Inflammatory macrophage treated with lipopolysaccharide for 1 hour (primary cell): ENCODE measurements at regions not wholly inside any gene's neighbourhood (a gene's known extent, or its start where the extent isn't known, plus 50 kb on each side); places are given as distances from the start of the nearest gene placed in this dataset.

Source experiments
- DNase-seq, 2 donors: peaks; one replicate each; pipeline ENCODE4 v3.0.0-alpha.2; 2020 to 2022

DNA sequence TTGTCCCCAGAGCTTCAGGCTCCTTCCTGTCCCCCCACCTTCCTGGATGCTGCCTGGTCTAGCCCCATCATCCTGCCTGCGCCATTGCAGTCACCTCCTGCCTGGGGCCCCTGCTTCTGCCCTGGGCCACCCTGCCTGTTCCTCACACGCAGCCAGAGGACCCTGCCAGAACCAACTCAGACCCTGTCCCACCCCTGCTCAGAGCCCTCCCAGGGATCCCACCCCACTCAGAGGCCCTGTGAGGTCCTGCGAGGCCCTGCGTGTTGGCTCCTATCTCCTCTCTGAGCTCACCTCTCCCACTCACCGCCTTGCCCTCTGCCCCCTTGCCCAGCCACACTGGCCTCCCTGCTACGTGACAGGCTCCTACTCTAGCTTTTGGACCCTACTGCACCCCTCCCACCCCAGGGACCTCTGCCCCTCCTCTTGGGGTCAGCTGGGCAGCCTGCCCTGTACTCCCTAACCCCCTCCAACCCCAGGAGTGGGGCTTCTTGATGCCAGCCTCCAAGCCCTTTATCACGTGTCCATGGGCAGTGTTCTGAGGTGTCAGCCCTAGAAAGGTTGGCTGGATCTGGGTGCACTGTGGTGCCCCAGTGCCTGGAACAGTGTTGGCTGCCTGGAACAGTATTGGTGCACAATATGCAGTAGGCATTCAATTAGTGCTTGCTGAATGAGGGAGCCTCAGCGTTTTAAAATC lies 68.3 kb downstream of the CEBPB start:
- DNase-seq: no peak

DNA sequence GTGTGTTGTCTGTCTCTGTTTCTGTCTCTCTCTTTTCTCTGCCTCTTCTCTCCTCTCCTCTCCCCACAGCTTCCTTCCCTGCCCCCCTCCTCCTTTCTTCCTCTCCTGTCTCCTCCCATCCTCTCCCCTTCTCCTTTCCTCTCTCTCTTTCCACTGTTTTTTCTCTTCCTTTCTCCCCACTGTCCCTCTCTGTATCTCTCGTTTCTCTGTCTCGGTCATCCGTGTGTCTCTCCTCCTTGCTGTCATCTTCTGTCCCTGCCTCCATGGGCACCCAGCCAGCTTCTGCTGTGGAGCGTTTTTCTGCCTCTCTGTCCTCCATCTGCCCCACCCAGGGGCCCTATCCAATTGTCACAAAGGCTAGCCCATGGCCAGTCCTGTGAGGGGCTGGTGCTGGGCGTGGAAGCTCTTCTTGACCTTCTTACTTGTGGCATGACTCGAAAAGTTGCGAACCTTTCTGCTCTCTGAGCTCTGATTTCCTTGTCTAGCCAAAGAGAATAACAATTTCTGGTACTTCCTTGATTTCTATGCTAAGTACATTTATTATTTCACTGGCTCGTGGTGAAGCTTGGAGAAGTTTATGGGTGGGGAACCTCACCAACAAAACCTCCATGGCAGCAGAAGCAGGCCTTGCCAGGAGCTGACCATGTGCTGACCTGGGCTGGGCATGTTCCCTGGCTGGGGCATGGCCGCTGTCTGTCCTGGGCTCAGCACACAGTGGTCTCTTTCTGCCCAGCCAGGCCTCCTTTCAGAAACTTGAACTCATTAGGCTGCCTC lies 69.3 kb downstream of the CEBPB start:
- peak; percentile 41 to 44 for DNase-seq

DNA sequence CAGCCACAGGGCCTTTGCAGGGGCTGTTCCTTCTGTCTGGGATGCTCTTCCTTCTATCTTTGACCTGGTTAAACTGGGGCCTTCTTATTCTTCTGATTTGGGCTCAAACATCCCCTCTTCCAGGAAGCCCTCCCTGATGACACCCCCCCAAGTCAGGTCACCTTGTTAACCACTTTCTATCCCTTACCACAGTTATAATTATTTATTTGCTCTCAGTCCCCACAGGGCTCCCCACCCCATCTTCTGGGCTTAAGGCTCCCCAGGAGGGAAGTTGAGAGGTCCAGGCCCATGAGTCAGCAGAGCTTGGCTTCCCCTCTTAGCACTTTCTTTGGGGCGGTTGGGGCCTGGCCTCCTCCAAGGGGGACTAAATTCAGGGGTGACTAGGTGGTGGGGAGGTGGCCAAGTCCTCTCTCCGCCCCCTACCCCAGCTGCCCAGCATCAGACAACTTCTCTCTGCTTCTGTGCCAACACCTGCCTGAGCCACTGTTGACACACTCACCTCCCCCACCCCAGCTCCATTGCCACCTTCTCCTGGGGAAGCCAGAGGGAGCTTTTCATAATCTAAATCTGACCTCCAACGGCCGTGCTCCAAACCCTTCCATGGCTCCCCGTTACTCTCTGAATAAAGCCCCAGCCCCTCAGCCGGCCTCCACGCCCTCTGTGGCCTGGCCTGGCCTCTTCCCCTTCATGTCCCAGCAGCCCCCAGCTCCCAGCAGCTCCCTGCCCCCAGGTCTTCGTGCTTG lies 70.0 kb downstream of the CEBPB start:
- peak; percentile 58 to 60 for DNase-seq

DNA sequence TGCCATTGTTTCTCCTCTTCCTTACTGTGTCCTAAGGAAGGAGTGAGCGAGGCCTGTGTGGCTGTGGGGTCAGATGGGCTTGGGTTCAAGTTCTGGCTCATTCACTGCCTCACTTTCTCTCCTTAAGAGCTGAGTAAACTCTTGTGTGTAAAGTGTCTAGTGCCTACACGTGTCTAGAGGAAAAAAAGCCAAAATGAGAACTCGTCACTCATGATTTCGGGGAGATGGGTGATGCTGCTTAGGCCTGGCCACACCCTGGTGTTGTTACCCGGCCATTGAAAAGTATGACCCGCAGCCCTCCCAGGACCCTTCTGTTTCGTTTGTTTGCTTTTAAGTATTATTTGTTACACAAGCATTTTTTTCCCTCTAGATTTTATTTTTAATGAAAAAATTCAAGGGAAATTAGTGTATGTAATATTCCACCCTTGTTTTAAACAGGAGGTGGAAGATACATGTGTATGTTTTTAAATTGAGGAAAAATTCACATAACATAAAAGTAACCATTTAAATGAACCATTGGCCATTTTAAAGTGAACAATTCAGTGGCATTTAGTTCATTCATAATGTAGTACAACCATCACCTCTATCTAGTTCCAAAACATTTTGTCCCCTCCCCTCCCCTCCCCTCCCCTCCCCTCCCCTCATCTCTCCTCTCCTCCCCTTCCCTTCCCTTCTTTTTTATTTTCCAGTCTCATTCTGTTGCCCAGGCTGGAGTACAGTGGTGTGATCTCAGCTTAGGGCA lies 71.0 kb downstream of the CEBPB start:
- DNase-seq: peak in 1 of 2 donors; percentile 46

DNA sequence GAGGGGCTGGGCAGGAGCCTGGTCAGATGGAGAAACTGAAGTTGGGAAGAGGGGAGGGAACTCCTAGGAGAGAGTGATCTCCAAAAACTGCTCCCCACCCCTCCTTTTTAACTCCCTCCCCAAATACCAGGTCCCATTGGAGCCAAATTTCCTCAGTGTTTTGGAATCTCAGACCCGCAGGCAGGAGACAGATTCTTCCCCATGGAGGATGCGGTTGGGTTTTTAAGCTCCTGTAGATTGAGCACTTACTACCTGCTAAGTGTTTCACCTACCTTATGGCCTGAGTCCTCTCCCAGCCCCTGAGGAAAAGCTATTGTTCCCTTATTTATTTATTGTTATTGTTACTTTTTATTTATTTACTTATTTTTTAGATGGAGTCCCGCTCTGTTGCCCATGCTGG lies 73.2 kb downstream of the CEBPB start:
- no peak for DNase-seq

DNA sequence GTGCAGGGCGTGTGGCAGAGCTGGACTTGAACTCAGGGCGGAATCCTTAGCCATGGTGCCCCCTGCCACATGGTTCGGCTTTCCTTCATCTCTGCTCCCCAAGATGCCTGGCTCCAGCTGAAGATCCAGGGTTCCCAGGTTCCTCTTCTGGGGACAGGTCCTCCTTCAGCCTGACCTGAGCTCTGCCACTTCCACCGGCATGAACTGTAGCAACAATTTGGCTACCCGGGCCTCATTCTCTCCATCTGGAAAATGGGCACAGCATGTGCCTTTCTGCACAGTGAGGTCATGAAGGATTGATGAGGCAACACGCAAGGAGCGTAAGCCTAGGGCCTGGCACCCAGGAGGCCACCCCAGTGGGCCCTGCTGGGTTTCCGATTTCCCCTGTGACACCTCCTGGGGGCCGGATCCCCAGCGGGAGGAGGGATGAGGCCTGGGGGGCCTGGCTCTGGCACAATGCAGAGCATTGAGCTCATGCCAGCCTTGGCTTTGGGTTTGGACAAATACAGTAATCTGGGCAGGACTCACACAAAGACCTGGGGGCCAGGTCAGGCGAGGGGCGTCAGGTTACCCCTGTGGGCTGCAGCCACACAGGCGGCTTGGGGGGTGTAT lies 74.0 kb downstream of the CEBPB start:
- DNase-seq: no peak

DNA sequence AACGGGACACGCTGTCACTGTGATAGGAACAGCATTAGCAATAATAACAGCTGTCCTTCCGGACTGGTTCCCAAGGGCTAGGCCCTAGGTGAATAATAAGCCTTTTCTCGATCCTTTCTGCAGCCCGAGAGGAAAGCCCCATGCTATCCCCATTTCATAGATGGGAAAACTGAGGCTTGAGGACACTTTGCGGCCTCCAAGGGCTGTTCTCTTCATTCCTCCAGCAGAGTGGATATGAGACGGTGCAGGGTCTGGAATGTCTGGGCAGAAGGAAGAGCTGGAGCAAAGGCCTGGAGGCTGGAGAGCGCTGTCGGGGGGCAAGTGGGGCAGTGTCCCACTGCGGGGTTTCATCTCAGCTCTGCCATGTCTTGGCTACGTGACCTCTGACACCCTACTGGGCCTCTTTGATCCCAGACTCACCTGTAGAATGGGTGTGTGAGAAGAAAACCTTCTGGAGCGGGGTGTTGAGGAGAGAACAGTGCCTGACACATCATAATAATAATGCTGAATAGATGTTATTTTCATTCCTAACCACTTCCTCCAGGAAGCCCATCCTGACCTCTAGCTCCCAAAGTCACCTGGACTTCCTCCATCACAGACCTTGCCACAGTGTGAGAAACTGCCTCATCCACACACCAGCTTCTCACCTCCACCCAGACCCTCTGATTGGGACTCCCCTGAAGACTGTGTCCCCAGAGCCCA lies 74.8 kb downstream of the CEBPB start:
- no peak for DNase-seq

DNA sequence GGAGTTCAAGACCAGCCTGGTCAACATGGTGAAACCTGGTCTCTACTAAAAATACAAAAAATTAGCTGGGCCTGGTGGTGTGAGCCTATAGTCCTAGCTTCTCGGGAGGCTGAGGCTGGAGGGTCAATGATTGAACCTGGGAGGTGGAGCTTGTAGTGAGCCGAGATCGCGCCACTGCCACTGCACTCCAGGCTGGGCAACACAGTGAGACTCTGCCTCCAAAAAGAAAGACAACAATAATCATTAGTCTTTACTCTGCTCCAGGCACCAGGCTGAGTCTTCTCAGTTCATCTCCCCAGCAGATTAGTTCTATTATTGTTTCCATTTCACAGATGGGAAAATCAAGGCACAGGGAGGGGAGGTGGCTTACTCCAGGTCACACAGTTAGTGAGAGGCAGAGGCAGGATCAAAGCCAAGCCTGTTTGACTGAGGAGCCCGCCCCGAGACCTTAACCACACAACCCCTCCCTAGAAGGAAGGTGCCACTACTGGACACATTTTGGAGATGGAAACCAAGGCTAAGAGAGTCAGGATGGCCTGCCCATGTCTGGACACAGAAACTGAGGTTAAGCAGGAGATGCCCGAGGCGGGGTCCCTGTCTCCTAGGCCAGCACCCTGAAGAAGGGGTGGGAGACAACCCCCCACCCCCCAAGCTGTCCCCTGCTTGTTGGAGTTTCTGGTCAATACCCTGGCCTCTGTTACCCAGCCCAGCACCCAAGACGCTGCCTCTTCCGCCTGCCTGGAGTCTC lies 75.8 kb downstream of the CEBPB start:
- DNase-seq: no peak

DNA sequence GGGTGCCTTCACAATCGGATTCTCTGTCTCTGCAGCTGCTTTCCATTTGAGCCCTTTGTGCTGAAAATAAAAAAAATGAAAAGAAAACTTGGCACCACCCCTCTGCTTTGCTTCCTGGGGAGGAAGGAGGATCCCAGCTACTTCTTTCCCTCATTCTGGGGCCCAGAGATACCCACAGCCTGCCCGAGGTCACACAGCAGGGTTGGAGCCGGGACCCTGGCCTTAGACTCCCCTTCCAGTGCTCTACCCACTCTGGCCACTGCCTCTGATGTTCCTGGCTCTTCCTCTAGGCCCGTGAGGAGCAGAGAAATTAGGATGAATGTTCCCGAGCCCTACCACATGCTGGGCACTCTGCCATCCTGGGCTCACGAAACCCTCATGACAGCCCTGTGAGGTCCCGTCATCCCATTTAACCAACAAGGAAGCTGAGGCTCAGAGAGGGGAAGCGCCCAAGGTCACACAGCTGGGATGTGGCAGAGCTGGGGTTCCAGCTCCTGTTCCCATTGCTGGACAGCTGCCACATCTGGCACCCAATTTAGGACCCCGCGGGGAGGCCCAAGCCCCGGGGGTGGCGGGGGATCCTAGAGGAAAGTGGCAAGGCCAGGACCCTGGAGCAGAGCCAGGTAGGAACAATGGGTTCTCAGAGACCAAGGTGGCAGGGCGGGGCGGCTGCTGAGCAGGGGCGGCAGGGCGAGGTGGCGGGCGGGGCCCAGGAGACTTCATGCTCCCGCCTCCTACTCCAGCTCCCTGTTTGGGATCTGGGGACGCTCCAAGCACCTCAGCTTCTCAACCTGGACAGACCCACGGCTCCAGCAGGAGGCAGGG lies 76.6 kb downstream of the CEBPB start:
- peak; percentile 73 to 93 for DNase-seq

DNA sequence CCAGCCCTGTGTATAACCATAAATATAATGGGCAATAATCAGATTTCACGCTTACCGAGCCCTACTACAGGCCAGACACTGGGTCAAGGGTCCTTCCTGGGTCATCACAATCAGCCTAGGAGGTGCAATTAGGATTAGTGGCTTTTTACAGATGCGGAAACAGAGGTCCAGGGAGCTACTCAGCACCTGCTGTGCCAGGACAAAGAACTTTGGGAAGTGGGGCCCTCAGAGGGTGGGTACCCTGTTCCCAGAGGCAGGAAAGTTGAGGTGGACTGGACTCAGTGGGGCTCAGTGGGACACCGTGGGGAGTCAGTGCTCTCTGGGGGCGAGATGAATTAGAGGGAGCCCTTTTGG lies 77.2 kb downstream of the CEBPB start:
- DNase-seq: no peak

DNA sequence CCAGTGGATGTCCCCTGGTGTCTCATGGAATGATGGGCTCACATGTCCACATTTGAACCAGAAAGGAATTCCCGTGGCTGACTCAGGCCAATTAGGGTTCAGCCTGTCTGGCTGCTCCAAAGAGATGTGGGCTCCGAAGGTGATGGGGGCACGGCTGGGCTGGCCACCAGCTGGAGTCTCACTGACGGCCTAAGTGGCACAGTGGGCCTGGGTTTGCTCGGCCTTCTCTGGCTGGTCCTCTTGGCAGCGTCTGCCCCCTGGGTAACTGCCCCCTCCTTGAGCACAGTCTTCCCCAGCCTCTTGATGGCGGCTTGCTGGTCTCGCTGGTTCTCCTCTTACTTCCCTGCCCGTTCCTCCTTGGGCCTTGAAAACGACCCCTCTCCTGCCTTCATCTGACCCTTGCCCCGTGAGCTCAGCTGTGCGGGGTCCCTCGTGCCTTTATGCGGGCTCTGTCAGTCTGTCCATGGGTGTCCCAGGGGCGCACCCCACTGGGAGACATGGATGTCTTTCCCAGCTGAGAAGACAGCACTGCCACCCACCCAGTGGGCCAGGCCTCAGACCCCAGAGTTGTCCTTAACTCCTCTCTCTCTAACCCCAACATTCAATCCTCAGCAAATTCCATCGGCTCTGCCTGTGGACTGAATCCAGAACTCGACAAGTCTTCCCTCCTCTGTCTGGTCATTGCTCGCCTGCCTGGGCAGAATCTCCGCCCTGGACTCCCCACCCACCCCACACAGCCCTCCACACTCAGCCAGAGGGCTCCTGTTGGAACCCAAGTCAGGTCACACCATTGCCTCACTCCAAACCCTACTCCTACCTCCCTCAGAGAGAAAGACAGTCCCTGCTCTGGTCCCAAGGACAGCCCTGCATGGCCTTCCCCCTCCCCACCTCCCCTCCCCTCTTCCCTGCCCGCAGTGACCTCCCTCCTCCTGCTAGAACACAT lies 78.7 kb downstream of the CEBPB start:
- peak; percentile 45 to 83 for DNase-seq

DNA sequence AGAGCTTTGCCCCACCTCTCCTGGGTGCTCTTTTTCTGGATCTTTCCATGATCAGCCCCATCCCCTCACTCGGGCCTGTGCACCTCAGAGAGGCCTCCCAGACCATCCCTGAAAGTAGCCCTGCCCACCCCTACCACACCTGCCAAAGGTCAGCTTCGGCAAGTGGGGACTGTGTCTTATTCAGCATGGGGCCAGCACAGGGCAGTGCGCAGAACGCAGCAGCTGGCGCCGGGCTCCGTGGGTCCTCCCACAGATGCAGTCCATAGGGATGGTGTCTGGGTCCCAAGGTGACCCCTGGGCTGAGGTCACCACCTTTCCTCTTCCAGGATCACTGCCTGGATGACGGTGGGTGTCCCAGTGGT lies 79.4 kb downstream of the CEBPB start:
- DNase-seq: no peak

DNA sequence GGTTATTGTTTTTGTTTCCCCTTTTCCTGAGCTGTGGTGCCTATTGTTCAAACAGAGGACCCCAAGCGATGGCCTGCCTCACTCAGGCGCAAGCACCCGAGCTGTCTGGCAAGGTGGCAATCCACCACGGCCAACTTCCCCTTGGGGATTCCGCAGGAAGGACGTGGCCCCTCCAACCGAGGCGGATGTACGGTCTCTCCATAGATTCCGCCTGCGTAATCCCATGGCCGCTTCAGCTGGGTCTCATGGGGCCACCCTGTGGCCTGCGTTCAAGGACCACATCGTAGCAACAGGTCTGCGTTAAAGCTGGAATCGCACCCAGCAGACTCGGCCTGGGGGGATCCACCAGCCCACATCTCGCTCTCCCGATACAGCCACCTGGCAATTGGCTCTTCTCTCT lies 79.9 kb downstream of the CEBPB start:
- DNase-seq: peak; percentile 87 to 93

DNA sequence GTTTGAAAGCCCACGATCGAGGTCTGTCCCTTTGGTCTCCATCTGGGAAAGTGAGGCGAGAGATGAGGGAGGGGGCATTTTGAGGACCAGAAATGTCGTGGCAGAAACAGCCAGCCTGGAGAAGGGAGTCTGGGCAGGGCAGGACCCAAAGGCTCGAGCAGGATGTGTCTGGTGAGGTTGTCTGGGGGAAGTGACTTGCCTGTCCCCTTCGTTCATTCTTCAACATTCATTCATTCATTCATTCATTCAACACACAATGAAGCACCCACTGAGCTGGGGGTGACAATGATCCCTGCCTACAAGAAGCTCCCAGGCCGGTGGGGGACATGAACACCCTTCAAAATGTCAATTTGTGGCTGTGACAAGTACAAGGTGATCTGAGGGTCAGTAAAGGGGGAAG lies 80.5 kb downstream of the CEBPB start:
- peak in 1 of 2 donors; percentile 30 for DNase-seq

DNA sequence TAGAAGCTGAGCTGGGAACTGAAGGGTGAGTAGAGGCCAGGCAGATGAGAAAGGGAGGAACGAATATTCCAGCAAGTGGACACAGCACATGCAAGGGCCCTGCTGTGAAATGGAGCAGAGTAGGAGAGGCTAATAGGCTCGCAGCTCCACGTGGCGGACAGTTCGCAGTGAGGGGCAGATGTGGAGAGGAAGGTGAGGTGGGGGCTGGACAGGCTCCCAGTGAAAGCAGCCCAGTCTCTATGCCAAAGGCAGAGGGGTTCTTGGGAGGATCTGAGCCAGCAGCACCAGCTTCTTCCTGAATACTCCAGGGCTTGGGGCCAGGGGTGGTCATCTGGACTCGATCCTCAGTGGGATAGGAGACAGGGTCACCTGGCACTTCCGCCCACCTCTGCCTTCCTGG lies 81.0 kb downstream of the CEBPB start:
- no peak for DNase-seq

DNA sequence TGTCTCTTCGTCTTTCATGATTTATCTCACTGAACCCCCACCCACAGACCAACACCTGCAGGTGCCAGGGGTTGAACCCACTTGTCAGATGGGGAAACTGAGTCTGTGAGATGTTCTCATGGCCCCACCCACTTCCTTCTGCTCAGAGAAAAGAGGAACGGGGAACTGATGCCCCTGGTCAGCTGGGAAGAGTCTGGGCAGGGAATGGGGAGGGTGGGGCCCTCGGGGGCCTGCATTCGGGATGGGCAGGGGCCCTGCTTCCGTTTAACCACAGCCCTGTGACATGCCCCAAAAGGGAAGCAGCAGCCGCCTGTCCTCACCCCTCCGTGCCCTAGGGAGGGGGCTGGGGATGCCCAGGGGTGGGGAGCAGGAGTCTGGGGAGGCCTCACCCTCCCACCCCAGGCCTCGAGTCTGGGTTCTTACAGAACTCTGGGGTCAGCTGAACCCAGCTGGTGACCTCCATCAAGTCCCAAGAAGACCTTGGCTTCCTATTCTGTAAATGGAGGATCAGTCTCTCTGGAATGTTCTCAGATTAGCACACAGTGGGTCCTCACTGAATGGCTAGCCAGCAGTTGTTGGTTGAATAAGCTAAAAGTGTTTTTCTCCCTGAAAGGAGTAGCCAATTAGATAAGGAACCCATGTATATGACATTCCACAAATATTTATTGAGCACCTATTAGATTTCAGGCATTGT lies 81.5 kb downstream of the CEBPB start:
- DNase-seq: peak; percentile 64 to 82

DNA sequence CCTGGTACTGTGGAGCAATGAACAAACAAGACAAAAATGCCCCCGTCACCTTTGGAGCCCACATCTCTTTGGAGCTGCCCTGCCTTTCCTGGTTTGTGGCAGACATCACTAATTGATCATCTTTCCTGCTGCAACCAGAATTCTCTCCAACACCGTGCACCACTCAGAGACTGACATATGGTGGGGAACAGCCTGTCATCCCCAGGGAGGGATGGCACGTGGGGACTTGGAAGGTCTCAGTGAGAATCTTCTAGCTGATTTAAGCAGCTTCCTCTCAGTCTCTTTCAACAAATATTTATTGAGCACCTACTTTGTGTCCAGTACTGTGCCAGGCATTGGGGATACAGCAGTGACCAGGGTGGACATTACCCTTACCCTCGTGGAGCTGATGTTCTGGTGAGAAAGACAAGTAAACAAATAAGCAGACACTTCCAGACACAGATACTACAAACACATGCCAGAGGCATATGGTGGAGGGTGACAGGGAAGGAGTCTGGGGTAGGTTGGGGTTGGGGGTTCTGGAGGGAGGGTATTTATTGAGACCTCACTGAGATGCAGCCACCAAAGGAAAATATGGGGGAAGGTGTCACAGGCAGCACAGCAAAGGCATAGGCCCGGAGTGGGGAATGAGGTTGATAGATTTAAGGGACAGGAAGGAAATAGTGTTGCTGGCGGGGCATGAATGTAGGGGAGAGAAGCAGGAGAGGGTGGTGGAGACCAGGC lies 82.3 kb downstream of the CEBPB start:
- DNase-seq: no peak
